GM23338 (cell line): ENCODE measurements at regions not wholly inside any gene's neighbourhood (a gene's known extent, or its start where the extent isn't known, plus 50 kb on each side); places are given as distances from the start of the nearest gene placed in this dataset.

Source experiments
- ATAC-seq: fragments of 200-7000 bp; cut with Tn5 transposase; 3 replicates; pipeline ENCODE4 v1.9.1; 2020
- DNase-seq: peaks from one replicate; pipeline ENCODE4 v3.0.0-alpha.2; 2015; ENCODE audit warnings: low spot score
- H2AFZ ChIP-seq: fragments of 200-600 bp; sonication (generic); 2 replicates; pipeline ENCODE4 v1.8.0; 2016; ENCODE audit warnings: antibody characterized with exemption, mild to moderate bottlenecking, moderate library complexity
- H3F3A ChIP-seq: fragments of 200-600 bp; sonication (generic); replicated peaks from 2 replicates; pipeline ENCODE4 v1.8.0; 2017; ENCODE audit warnings: antibody characterized with exemption, mixed run types, low read depth
- H3K27ac ChIP-seq: fragments of 200-600 bp; sonication (generic); 2 replicates; pipeline ENCODE4 v1.6.1; 2016; ENCODE audit warnings: low read depth
- H3K27me3 ChIP-seq: fragments of 200-600 bp; sonication (generic); 2 replicates; pipeline ENCODE4 v1.8.0; 2016; ENCODE audit warnings: mild to moderate bottlenecking, mixed run types, moderate library complexity; ENCODE audit not compliant: insufficient read depth
- H3K36me3 ChIP-seq: fragments of 200-600 bp; sonication (generic); 2 replicates; pipeline ENCODE4 v1.8.0; 2016; ENCODE audit warnings: mild to moderate bottlenecking; ENCODE audit not compliant: insufficient read depth
- H3K4me1 ChIP-seq: fragments of 200-600 bp; sonication (generic); 2 replicates; pipeline ENCODE4 v1.8.0; 2016; ENCODE audit warnings: mild to moderate bottlenecking, moderate library complexity; ENCODE audit not compliant: insufficient read depth
- H3K4me2 ChIP-seq: fragments of 200-600 bp; sonication (generic); 2 replicates; pipeline ENCODE4 v1.7.1; 2017; ENCODE audit warnings: mixed run types
- H3K4me3 ChIP-seq: fragments of 200-600 bp; sonication (generic); 2 replicates; pipeline ENCODE4 v1.6.1; 2016; ENCODE audit warnings: mixed run types
- H3K79me2 ChIP-seq: fragments of 200-600 bp; sonication (generic); replicated peaks from 2 replicates; pipeline ENCODE4 v1.8.0; 2017; ENCODE audit warnings: mild to moderate bottlenecking; ENCODE audit not compliant: insufficient read depth
- H3K9me2 ChIP-seq: fragments of 200-600 bp; sonication (generic); 2 replicates; pipeline ENCODE4 v1.8.0; 2017; ENCODE audit not compliant: insufficient read depth
- H4K20me1 ChIP-seq: fragments of 200-600 bp; sonication (generic); replicated peaks from 2 replicates; pipeline ENCODE4 v1.8.0; 2017; ENCODE audit warnings: mild to moderate bottlenecking; ENCODE audit not compliant: insufficient read depth
- H3K27ac Mint-ChIP-seq: 2 replicates; pipeline ENCODE4 v1.8.0; 2020; ENCODE audit warnings: inconsistent platforms, mild to moderate bottlenecking, moderate library complexity, mixed read lengths
- H3K27me3 Mint-ChIP-seq: 3 replicates; pipeline ENCODE4 v1.8.0; 2022; ENCODE audit warnings: low read depth, mild to moderate bottlenecking, moderate library complexity, mixed read lengths, inconsistent platforms; ENCODE audit not compliant: insufficient read depth, poor library complexity
- H3K36me3 Mint-ChIP-seq: 3 replicates; pipeline ENCODE4 v1.8.0; 2021; ENCODE audit warnings: low read depth, mild to moderate bottlenecking, inconsistent platforms, moderate library complexity, mixed read lengths
- H3K4me1 Mint-ChIP-seq: 3 replicates; pipeline ENCODE4 v1.8.0; 2020; ENCODE audit warnings: mild to moderate bottlenecking, inconsistent platforms, mixed read lengths
- H3K4me3 Mint-ChIP-seq: 3 replicates; pipeline ENCODE4 v1.8.0; 2021; ENCODE audit warnings: moderate library complexity, mild to moderate bottlenecking, inconsistent platforms, mixed read lengths
- H3K9me3 Mint-ChIP-seq: 3 replicates; pipeline ENCODE4 v1.8.0; 2020; ENCODE audit warnings: moderate library complexity, mild to moderate bottlenecking, inconsistent platforms, mixed read lengths
- CREB1 ChIP-seq: fragments of 250-450 bp; sonication (Bioruptor Pico); IDR thresholded peaks from 2 replicates; pipeline ENCODE4 v1.5.0; 2020; ENCODE audit warnings: low read depth, mild to moderate bottlenecking, moderate library complexity
- EZH2 ChIP-seq: fragments of 200-600 bp; sonication (generic); IDR thresholded peaks from one replicate; pipeline ENCODE4 v1.8.0; 2017; ENCODE audit warnings: antibody characterized with exemption, mild to moderate bottlenecking, low read depth; ENCODE audit not compliant: unreplicated experiment
- EZH2phosphoT487 ChIP-seq: fragments of 200-600 bp; sonication (generic); IDR thresholded peaks from one replicate; pipeline ENCODE4 v1.8.1; 2018; ENCODE audit warnings: antibody characterized with exemption; ENCODE audit not compliant: unreplicated experiment
- JUNB ChIP-seq: IDR thresholded peaks from one replicate; pipeline ENCODE4 v1.6.1; 2016; ENCODE audit warnings: antibody characterized with exemption; ENCODE audit not compliant: unreplicated experiment
- NANOG ChIP-seq: IDR thresholded peaks from 2 replicates; pipeline ENCODE4 v1.6.1; 2016; ENCODE audit warnings: antibody characterized with exemption, borderline replicate concordance
- POLR2AphosphoS5 ChIP-seq: IDR thresholded peaks from 2 replicates; pipeline ENCODE4 v1.6.1; 2016; ENCODE audit warnings: antibody characterized with exemption, low read depth
- STAT1 ChIP-seq: IDR thresholded peaks from one replicate; pipeline ENCODE4 v1.6.1; 2016; ENCODE audit warnings: antibody characterized with exemption; ENCODE audit not compliant: unreplicated experiment
- ZNF114 ChIP-seq: fragments of 250-450 bp; sonication (Bioruptor Pico); IDR thresholded peaks from 2 replicates; pipeline ENCODE4 v1.5.0; 2020; ENCODE audit warnings: mild to moderate bottlenecking, moderate library complexity
- ZNF331 ChIP-seq: fragments of 250-450 bp; sonication (Bioruptor Pico); IDR thresholded peaks from 2 replicates; pipeline ENCODE4 v1.5.0; 2020; ENCODE audit warnings: low read depth, mild to moderate bottlenecking, moderate library complexity
- TF ChIP-seq, protein P1 (sequence below), 2 experiments: fragments of 200-600 bp in 1 of 2; sonication (generic) in 1 of 2; conservative IDR thresholded peaks; 2 replicates each; pipeline versions ENCODE4 v1.5.1 to v1.6.1; 2016 to 2017; ENCODE audit warnings: antibody characterized with exemption in 2 of 2, low read depth in 2 of 2, mild to moderate bottlenecking in 2 of 2, moderate library complexity in 1 of 2
- TF ChIP-seq, protein P2 (sequence below): IDR thresholded peaks from one replicate; pipeline ENCODE4 v1.6.1; 2018; ENCODE audit warnings: antibody characterized with exemption; ENCODE audit not compliant: unreplicated experiment

DNA sequence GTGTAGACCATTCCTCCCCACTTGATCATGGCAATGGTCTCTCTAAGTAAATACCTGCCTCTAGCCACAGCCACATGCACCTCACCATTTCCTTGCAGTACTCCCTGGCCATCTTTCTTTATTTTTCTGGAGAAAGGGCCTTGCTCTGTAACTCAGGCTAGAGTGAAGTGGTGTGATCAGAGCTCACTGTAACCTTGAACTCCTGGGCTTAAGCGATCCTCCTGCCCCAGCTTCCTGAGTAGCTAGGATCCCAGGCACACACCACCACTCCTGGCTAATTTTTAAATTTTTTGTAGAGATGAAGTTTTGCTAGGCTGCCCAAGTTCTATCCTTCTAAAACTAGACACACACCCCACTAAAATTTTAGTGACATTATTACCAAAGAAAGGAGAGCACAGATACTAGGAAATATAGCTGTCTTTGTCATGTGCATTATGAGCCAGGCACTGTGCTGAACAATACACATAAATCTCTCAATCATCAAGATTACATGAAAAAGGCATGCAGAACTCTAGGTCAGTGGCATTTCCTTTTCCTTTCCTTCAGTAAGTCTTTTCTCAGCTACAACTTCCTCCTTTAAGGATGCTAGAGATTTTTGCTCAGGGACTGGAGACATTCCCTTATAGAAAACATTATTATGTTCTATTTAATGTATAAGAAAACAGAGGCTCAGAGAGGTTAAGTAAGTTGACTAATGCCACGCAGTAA is 95.0 kb upstream of the SERBP1 start:
- Mint-ChIP-seq H3K36me3 (no peaks in the 10 kb centered on the region), H3K4me3 (no peak overlapping the region), H3K27ac (no peak overlapping the region), H3K27me3 (peaks cover 40% of the 10 kb centered on the region), H3K4me1 (no peaks in the 10 kb centered on the region), H3K9me3 (no peaks in the 10 kb centered on the region; the same call in 2 of the 3 replicates)
- Histone ChIP-seq H3K4me1 (no peaks in the 10 kb centered on the region), H3K4me2 (no peak overlapping the region), H3K9me2 (no peaks in the 10 kb centered on the region), H3K27me3 (peaks cover 65% of the 10 kb centered on the region), H3K4me3 (no peak overlapping the region), H3K36me3 (no peaks in the 10 kb centered on the region), H3K79me2 (no peaks in the 10 kb centered on the region), H3K27ac (no peak overlapping the region), H3F3A (no peaks in the 10 kb centered on the region), H4K20me1 (no peaks in the 10 kb centered on the region), H2AFZ (no peak overlapping the region)
- TF ChIP-seq EZH2phosphoT487: no peak
- TF ChIP-seq, protein P1, sequence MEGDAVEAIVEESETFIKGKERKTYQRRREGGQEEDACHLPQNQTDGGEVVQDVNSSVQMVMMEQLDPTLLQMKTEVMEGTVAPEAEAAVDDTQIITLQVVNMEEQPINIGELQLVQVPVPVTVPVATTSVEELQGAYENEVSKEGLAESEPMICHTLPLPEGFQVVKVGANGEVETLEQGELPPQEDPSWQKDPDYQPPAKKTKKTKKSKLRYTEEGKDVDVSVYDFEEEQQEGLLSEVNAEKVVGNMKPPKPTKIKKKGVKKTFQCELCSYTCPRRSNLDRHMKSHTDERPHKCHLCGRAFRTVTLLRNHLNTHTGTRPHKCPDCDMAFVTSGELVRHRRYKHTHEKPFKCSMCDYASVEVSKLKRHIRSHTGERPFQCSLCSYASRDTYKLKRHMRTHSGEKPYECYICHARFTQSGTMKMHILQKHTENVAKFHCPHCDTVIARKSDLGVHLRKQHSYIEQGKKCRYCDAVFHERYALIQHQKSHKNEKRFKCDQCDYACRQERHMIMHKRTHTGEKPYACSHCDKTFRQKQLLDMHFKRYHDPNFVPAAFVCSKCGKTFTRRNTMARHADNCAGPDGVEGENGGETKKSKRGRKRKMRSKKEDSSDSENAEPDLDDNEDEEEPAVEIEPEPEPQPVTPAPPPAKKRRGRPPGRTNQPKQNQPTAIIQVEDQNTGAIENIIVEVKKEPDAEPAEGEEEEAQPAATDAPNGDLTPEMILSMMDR (conservative IDR thresholded peaks at IDR 0.05; ENCODE audit: low read depth in 2 of 2): no peak
- no peak for TF ChIP-seq ZNF114
- no peak for ATAC-seq
- DNase-seq: no peak

DNA sequence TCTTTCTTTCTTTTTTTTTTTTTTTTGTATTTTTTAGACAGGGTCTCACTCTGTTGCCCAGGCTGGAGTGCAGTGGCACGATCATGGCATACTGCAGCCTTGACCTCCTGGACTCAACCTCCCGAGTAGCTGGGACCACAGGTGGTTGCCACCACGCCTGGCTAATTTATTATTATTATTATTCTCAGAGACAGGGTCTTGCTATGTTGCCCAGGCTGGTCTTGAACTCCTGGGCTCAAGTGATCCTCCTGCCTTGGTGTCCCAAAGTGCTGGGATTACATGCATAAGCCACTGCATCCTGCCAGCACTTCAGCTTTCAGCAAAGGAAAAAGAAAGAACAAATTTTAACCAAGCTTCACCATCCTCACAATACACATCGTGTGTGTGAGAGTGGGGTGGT is 97.9 kb upstream of the SERBP1 start:
- DNase-seq (no peak), ATAC-seq (no peak)
- Histone ChIP-seq H3K36me3 (no peaks in the 10 kb centered on the region), H3K4me1 (no peaks in the 10 kb centered on the region), H3K27ac (no peak overlapping the region), H3F3A (no peaks in the 10 kb centered on the region), H3K79me2 (no peaks in the 10 kb centered on the region), H3K9me2 (no peaks in the 10 kb centered on the region), H4K20me1 (no peaks in the 10 kb centered on the region), H3K27me3 (peaks cover 36% of the 10 kb centered on the region), H3K4me2 (no peak overlapping the region), H2AFZ (no peak overlapping the region), H3K4me3 (no peak overlapping the region)
- Mint-ChIP-seq H3K27me3 (peaks cover 18% of the 10 kb centered on the region), H3K4me1 (no peaks in the 10 kb centered on the region), H3K9me3 (no peaks in the 10 kb centered on the region; the same call in 2 of the 3 replicates), H3K36me3 (no peaks in the 10 kb centered on the region), H3K27ac (no peak overlapping the region), H3K4me3 (no peak overlapping the region)
- no peak for TF ChIP-seq EZH2
- TF ChIP-seq ZNF331: no peak
- TF ChIP-seq CREB1: no peak
- TF ChIP-seq NANOG: no peak
- no peak for TF ChIP-seq STAT1
- no peak for TF ChIP-seq POLR2AphosphoS5
- TF ChIP-seq ZNF114: no peak
- TF ChIP-seq, protein P1 (conservative IDR thresholded peaks at IDR 0.05; ENCODE audit: low read depth in 2 of 2): no peak
- TF ChIP-seq, protein P2, sequence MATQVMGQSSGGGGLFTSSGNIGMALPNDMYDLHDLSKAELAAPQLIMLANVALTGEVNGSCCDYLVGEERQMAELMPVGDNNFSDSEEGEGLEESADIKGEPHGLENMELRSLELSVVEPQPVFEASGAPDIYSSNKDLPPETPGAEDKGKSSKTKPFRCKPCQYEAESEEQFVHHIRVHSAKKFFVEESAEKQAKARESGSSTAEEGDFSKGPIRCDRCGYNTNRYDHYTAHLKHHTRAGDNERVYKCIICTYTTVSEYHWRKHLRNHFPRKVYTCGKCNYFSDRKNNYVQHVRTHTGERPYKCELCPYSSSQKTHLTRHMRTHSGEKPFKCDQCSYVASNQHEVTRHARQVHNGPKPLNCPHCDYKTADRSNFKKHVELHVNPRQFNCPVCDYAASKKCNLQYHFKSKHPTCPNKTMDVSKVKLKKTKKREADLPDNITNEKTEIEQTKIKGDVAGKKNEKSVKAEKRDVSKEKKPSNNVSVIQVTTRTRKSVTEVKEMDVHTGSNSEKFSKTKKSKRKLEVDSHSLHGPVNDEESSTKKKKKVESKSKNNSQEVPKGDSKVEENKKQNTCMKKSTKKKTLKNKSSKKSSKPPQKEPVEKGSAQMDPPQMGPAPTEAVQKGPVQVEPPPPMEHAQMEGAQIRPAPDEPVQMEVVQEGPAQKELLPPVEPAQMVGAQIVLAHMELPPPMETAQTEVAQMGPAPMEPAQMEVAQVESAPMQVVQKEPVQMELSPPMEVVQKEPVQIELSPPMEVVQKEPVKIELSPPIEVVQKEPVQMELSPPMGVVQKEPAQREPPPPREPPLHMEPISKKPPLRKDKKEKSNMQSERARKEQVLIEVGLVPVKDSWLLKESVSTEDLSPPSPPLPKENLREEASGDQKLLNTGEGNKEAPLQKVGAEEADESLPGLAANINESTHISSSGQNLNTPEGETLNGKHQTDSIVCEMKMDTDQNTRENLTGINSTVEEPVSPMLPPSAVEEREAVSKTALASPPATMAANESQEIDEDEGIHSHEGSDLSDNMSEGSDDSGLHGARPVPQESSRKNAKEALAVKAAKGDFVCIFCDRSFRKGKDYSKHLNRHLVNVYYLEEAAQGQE: no peak
- no peak for TF ChIP-seq JUNB
